ENCODE measurements at regions not wholly inside any gene's neighbourhood (a gene's known extent, or its start where the extent isn't known, plus 50 kb on each side); places are given as distances from the start of the nearest gene placed in this dataset.
A peak's percentile ranks its signal among the peaks of the same experiment; 100 is the strongest.

- no peak for DNase-seq
Observed at GRCh38 chr4:178633263-178633662, 1191.0 kb upstream of the AGA start.

- DNase-seq, result no peak
Observed at GRCh38 chr4:178664621-178665020, 1222.4 kb upstream of the AGA start.

DNA sequence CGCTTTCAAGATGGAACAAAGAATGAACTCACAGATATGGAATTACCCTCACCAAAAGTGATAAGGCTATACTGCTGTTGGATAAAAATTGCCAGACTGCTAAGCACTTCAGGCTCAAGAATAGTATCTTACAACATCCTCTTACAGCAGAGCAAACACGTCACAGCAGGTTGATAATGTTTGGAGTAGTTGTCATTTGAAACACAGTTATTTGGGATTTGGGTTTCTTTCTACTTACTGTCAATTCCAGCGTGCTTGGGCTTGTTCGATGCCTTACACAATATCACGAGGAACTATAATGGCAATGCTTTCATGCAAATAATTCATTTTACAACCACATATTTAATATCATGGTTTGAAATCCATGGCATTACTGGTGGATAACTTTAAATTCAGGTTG, 1223.7 kb upstream of the AGA start:
- no peak for DNase-seq

GRCh38 chr4:178671766-178672165, 1229.5 kb upstream of the AGA start:
- no peak for DNase-seq

DNA sequence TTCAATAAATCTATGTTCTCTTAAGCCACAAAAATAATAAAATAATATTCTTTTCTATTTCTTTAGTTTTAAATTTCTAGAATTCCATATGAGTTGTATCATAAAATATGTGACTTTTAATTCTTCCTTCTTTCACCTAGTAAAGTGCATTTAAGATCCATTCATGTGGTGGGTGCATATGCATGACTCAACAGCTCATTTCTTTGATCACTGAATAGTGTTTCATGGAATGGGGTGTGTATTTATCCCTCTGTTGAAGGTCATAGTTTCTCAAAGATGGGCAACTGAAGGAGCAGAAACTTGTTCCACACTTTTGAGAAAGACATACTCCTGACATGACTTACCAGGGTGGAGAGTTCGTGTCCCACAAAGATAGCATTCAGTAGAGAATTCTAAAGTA, 1230.3 kb upstream of the AGA start:
- DNase-seq, result no peak

DNA sequence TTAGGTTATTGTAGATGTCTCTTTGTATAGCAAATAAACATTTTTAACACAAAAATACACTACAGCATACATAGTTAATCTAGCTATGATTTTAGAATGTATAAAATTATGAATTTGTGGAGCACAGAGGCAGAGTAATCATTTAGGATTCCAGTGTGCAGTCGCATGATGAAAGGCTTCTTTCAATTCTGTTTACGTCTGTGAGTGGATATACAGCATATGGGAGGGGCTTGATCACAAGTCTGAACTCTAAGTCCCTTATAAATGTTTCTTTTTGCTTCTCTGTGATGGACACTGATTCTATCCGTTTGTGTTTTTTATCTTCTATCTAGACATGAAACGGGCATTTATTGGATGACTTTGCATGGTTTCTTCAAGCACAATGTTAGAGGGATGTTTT, 1239.6 kb upstream of the AGA start:
- DNase-seq, result no peak

GRCh38 chr4:178689926-178690325, 1247.7 kb upstream of the AGA start:
- DNase-seq, result no peak

GRCh38 chr4:178693816-178694215, 1251.6 kb upstream of the AGA start:
- no peak for DNase-seq

GRCh38 chr4:178696515-178696914, 1254.3 kb upstream of the AGA start:
- DNase-seq, result no peak

GRCh38 chr4:178712486-178712885, 1270.2 kb upstream of the AGA start:
- no peak for DNase-seq

- no peak for DNase-seq
Observed at GRCh38 chr4:178738026-178738425, 1295.8 kb upstream of the AGA start.

GRCh38 chr4:178745203-178745602, 1303.0 kb upstream of the AGA start:
- DNase-seq, result no peak

DNA sequence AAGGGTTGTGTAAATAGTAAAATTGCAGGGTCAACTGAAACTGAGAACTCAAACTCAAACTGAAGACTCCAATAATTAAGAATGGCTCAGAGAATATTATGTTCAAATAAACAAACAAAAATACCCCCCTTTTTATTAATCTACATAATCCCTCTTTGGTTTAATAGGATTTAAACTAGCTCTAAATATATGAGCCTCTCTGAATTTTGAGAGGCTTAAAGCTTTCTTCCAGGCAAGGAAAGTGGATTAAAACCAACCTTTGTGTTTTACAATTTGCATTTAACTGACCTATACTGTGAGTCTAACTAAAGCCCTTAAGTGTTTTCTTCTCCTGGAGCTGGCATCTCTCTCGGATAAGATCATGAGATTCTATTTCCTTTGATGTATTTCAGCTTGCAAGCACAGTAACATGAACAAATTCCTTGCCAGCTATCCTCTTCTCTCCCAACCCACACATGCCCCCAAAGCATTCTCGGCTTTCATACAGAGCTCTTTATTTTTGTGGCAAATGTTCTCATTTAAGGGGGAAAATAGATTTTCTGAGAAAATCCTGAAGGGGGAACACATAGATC, 1310.8 kb upstream of the AGA start:
- DNase-seq, result no peak

DNA sequence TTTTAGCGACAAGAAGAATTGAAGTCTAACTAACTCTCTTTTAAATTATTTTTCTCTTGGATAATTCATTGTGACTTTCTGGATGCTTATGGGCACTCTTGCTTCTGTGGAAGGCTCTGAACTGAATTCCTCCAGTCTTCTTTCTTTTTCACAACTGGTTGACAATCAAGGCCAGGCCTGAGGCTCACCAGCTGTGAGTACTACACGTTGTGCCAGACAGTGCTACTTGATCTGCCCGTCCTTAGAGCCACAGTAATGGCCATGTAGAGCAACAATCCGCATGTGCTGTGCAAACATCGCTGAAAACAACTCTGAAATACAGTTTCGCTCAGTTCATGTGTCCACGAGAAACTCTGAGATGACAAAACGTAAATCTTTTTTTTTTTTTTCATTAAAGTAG, 1336.3 kb upstream of the AGA start:
- DNase-seq, result no peak

- no peak for DNase-seq
Observed at GRCh38 chr4:178781779-178782178, 1339.5 kb upstream of the AGA start.

DNA sequence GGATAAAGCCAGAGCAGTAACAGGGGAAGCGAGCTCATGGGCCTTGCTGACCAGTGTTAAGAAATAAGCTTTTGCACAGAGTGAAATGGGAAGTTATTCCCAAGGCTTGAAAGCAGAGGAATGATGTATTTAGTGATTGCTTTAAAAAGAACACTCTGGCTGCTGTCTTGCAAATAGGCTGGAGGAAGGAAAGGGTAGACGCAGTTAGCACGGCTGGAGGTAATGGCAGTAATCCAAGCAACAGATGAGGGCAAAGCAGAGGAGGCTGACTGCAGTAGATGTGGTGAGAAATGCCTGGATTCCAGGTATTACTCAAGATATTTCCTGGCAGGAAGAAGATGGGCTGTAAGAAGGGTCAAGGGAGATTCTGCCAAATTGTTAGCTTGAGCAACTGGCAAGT, 1342.3 kb upstream of the AGA start:
- DNase-seq, result peak in 1 of 2 experiments; percentile 1

GRCh38 chr4:178789279-178789678, 1347.0 kb upstream of the AGA start:
- no peak for DNase-seq

DNA sequence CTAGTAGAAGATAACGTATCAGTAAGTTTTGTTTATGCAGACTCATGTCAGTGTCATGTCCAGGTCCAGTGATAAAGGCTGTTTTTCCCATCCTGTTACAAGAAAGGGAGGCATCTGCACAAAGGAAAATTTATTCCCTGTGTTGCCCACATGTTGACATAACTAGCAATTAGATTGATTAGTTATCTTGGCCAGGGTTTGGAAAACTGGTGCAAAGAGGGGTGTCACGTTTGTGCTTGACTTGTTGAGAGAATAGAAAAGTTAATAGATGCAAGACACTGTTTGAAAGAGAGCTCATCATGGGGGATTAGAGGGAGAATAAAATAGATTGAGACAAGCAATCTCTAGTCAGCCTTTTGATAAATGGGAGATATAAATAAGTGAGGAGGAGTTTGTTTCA, 1357.0 kb upstream of the AGA start:
- no peak for DNase-seq

GRCh38 chr4:178808106-178808505, 1365.9 kb upstream of the AGA start:
- DNase-seq, result no peak

GRCh38 chr4:178809921-178810320, 1367.7 kb upstream of the AGA start:
- DNase-seq, result no peak

DNA sequence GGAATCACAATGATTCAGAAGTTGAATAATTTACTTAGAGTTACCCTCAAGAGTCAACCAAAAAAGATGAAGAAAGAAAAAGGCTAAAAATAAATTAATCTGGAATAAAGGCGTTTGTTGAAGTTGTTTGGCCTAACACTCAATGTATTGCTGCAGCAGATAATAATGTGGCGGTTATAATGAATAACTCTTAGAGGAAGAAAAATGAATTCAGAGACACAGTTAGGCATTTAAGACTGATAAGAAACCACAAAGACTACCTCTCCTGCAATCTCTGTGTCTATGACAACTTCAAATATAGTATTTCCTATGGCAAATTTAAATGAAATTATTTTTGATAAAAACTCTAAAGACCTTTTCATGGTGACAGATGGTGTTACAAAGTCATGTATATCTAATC, 1369.1 kb upstream of the AGA start:
- no peak for DNase-seq

DNA sequence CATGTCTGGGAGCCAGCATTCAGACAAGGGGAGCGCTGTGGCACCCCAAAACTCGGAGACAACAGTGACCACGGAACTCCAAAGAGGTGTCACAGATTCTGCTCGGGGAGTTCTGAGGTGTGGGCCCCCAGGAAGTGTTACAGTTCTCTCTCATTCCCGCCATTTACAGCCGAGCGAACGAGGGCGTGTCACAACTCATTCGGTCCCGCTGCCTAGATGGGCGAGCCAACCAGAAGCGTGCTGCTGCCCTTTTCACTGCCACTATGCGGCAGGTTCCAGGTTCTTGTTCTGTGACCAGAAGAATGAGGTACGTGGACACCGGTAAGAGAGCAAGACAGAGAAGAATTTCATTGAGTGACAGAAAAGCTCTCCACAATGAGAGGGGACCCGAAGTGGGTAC, 1370.6 kb upstream of the AGA start:
- DNase-seq, result no peak

DNA sequence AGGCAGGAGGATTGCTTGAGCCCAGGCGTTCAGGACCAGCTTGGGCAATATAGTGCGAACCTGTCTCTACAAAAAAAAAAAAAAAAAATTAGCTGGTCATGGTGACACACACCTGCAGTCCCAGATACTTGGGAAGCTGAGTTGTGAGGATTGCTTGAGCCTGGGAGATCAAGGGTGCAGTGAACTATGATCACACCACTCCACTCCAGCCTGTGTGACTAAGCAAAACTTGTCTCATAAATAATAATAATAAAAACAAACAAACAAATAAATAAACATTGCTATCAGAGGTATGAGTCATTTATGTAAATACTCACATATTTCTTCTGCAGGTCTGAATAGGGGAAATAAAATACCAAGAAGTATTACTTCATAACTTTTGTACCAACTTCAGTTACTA, 1372.7 kb upstream of the AGA start:
- DNase-seq, result no peak

DNA sequence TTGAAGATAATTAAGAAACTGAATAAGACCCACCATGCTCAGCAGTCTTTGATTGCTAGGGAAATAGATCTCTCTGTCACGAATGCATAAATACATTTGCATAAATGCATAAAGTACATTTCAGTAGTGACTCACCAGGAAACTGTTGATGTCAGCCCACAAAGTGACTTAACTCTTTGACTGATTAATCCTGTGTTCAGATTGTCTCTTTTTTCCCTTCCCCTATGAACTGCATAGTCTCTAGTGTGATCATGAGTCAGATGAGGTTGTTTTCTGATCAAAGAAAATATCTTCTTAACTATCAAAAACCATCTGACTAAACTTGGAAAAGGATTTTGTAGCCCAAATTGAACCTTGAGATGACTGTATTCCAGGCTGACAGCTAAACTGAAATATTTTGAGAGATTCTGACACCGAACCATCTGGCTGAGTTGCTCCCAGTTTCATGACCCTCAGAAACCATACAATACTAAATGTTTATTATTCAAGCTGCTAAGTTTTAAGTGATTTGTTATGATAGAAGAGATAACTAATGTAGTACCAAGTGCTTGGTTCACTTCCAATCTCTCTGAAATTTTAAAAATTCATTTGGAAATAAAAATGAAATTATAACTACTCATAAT, 1381.5 kb upstream of the AGA start:
- no peak for DNase-seq

DNA sequence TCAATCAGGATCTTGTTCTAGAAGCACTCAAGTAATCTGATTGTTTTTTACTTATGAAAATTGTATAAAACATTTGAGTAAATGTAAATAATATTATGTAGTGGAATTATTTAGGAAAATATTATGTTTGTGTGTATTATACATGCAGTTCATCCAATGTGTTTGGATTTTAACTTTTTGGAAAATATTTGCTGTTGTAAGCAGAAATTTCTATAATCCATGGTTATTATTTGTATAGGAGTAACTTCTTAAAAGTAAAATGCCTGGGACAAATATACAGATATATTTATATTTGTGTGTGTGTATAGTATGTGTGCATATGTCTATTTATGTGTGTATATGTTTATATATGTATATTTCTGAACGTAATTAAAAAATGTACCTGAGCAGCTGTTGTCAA, 1394.6 kb upstream of the AGA start:
- DNase-seq, result no peak

Measured in NCI-H2081 (cell line).